Endothelial cell of umbilical vein (primary cell): ENCODE measurements at regions not wholly inside any gene's neighbourhood (a gene's known extent, or its start where the extent isn't known, plus 50 kb on each side); places are given as distances from the start of the nearest gene placed in this dataset.

Source experiments
- BruUV-seq: library from RNA; stranded (reverse); fragments of 400-500 nt; replicated peaks from 2 replicates; lab custom pipeline; 2021; lab: Mats Ljungman, UMichigan
- CTCF ChIA-PET: fragments of 300-600, 350-600 bp; sonication (Branson Sonifier 250); formaldehyde crosslinking; loops from one replicate; lab custom pipeline; 2021; ENCODE audit warnings: antibody characterized with exemption, inconsistent platforms; lab: Charles Lee
- POLR2A ChIA-PET: fragments of 300-600, 350-600 bp; sonication (Branson Sonifier 250); formaldehyde crosslinking; loops from one replicate; lab custom pipeline; 2021; ENCODE audit warnings: antibody characterized with exemption, inconsistent platforms; lab: Charles Lee
- DNase-seq: peaks from one replicate; pipeline ENCODE4 v3.0.0-alpha.2; 2011; ENCODE audit warnings: low read depth, low spot score
- FAIRE-seq: peaks from 2 replicates; lab custom pipeline; 2011; peaks lifted over from hg19 to GRCh38; lab: Jason Lieb, UNC
- H2AFZ ChIP-seq: 2 replicates; pipeline ENCODE4 v1.6.0; 2012; ENCODE audit warnings: low read depth, low read length, control low read depth, inconsistent platforms
- H3K27ac ChIP-seq: 2 replicates; pipeline ENCODE4 v1.5.1; 2011; ENCODE audit warnings: low read depth, mild to moderate bottlenecking, control low read depth, low read length, moderate library complexity; ENCODE audit not compliant: insufficient read depth
- H3K27me3 ChIP-seq, 2 experiments: 2 replicates each; pipeline versions ENCODE4 v1.6.0 to v1.6.1; 2011; ENCODE audit warnings: low read length in 2 of 2, mixed read lengths in 1 of 2; ENCODE audit not compliant: control insufficient read depth in 2 of 2, insufficient read depth in 2 of 2
- H3K36me3 ChIP-seq, 2 experiments: 2 replicates in 1 of 2; 3 replicates in 1 of 2; pipeline ENCODE4 v1.5.1; 2011; ENCODE audit warnings: low read length in 2 of 2, mild to moderate bottlenecking in 1 of 2, moderate library complexity in 1 of 2; ENCODE audit not compliant: control insufficient read depth in 2 of 2, insufficient read depth in 2 of 2; ENCODE audit errors: extremely low read depth in 1 of 2
- H3K4me1 ChIP-seq: 3 replicates; pipeline ENCODE4 v1.5.1; 2011; ENCODE audit warnings: mild to moderate bottlenecking, low read length; ENCODE audit not compliant: control insufficient read depth, insufficient read depth; ENCODE audit errors: extremely low read depth
- H3K4me2 ChIP-seq: 2 replicates; pipeline ENCODE4 v1.6.1; 2011; ENCODE audit warnings: low read length, control low read depth, mixed read lengths; ENCODE audit not compliant: insufficient read depth
- H3K4me3 ChIP-seq, 3 experiments: fragments of 200-600 bp in 1 of 3; sonication (generic), shearing (Covaris generic) in 1 of 3; replicated peaks in 1 of 3; 2 replicates each; pipeline ENCODE4 v1.5.1; 2011 to 2016; ENCODE audit warnings: control low read depth in 3 of 3, low read length in 3 of 3, mild to moderate bottlenecking in 2 of 3, inconsistent platforms in 1 of 3, low read depth in 1 of 3, moderate library complexity in 1 of 3; ENCODE audit not compliant: insufficient read depth in 1 of 3
- H3K79me2 ChIP-seq: 2 replicates; pipeline ENCODE4 v1.6.0; 2012; ENCODE audit warnings: low read length, inconsistent platforms; ENCODE audit not compliant: control insufficient read depth, insufficient read depth
- H3K9ac ChIP-seq: replicated peaks from 2 replicates; pipeline ENCODE3; 2011; ENCODE audit warnings: low read length, control low read depth; ENCODE audit not compliant: insufficient read depth; ENCODE audit errors: extremely low read depth
- H3K9me1 ChIP-seq: replicated peaks from 3 replicates; pipeline ENCODE4 v1.6.0; 2011; ENCODE audit warnings: mild to moderate bottlenecking, low read length; ENCODE audit not compliant: control insufficient read depth, insufficient read depth; ENCODE audit errors: extremely low read depth
- H3K9me3 ChIP-seq: replicated peaks from 2 replicates; pipeline ENCODE4 v1.5.1; 2012; ENCODE audit warnings: low read length, inconsistent platforms; ENCODE audit not compliant: control insufficient read depth, insufficient read depth
- H4K20me1 ChIP-seq: replicated peaks from 2 replicates; pipeline ENCODE3; 2011; ENCODE audit warnings: mild to moderate bottlenecking, low read length; ENCODE audit not compliant: control insufficient read depth, insufficient read depth; ENCODE audit errors: extremely low read depth
- EZH2 ChIP-seq: IDR thresholded peaks from 2 replicates; pipeline ENCODE4 v1.6.1; 2012; ENCODE audit warnings: borderline replicate concordance, low read depth, mild to moderate bottlenecking, moderate library complexity, low read length, inconsistent platforms; ENCODE audit not compliant: severe bottlenecking
- FOS ChIP-seq: IDR thresholded peaks from 2 replicates; pipeline ENCODE4 v1.6.1; 2011; ENCODE audit warnings: mild to moderate bottlenecking, low read length, moderate library complexity, borderline replicate concordance; ENCODE audit not compliant: insufficient read depth
- GATA2 ChIP-seq: IDR thresholded peaks from 2 replicates; pipeline ENCODE4 v1.7.0; 2011; ENCODE audit warnings: low read depth, mild to moderate bottlenecking, moderate library complexity, mixed read lengths, low read length; ENCODE audit not compliant: insufficient read length, insufficient read depth
- JUN ChIP-seq: IDR thresholded peaks from 2 replicates; pipeline ENCODE4 v1.6.1; 2011; ENCODE audit warnings: borderline replicate concordance, low read depth; ENCODE audit not compliant: insufficient read length, insufficient read depth
- MYC ChIP-seq: IDR thresholded peaks from one replicate; pipeline ENCODE4 v1.6.1; 2011; ENCODE audit warnings: mild to moderate bottlenecking, low read depth, low read length
- POLR2A ChIP-seq: IDR thresholded peaks from 2 replicates; pipeline ENCODE4 v1.6.1; 2012; ENCODE audit warnings: low read depth, mild to moderate bottlenecking, control low read depth, low read length
- POLR2AphosphoS5 ChIP-seq: IDR thresholded peaks from 2 replicates; pipeline ENCODE4 v1.6.1; 2012; ENCODE audit warnings: low read depth, mild to moderate bottlenecking, control low read depth, low read length, moderate library complexity; ENCODE audit not compliant: insufficient read depth
- dilution Hi-C: fragments of 300-500 bp; cut with MboI; formaldehyde crosslinking; loops from one replicate; pipeline ENCODE4 v1.15.0; 2019; ENCODE audit warnings: low sequenced_read_pairs; ENCODE audit not compliant: extremely low pct_ligation_motif_present
- intact Hi-C: fragments of 100-400 bp; cut with micrococcal nuclease; formaldehyde crosslinking; loops from one replicate; pipeline ENCODE4 v1.10.0; 2022
- TF ChIP-seq, protein P1 (sequence below), 2 donors: IDR thresholded peaks; 1 replicate in 1 of 2; 2 replicates in 1 of 2; pipeline ENCODE4 v1.5.1; 2011; ENCODE audit warnings: low read length in 2 of 2, mild to moderate bottlenecking in 2 of 2, moderate library complexity in 2 of 2, control low read depth in 1 of 2, inconsistent platforms in 1 of 2, low read depth in 1 of 2; ENCODE audit not compliant: insufficient read depth in 1 of 2; ENCODE audit errors: extremely low read depth in 1 of 2
- TF ChIP-seq, protein P2 (sequence below): IDR thresholded peaks from 2 replicates; pipeline ENCODE4 v1.6.1; 2011; ENCODE audit not compliant: insufficient read depth, insufficient read length

DNA sequence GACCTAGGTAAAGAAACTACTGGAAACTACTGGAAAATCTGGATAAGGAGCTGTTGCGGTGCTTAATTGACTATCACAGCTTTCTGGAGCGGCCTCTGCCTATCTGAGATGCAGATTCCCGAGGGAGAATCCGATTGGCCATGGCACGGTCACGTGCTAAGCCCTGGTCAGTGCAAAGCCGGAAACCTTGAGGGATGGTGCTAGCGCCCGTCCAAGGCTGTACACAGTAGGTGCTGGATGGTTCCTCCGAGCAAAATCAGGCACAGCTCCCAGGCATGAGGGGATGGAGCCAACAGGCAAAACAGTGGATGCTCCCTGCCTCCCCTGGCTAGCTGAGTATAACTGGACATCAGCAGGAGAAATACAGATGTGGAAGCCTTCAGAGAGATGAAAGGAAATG is 238.7 kb upstream of the HES1 start:
- CTCF ChIA-PET: interaction anchor here (1.0 kb wide), 3 partner anchors 62 to 418 kb away, joined by 3 read pairs; no protein-coding TSS in a partner anchor
- FAIRE-seq (no peak), DNase-seq (no peak)
- no peak overlapping the region for H3K27ac ChIP-seq
- H3K9ac ChIP-seq: no peak overlapping the region
- no peaks in the 10 kb centered on the region for H3K36me3 ChIP-seq
- H3K9me3 ChIP-seq: no peaks in the 10 kb centered on the region
- dilution Hi-C loops: no loop called here
- H3K4me2 ChIP-seq: no peak overlapping the region
- H3K27me3 ChIP-seq: peaks cover 0 to 6% of the 10 kb centered on the region in 2 experiments
- intact Hi-C loops: no loop called here
- no peaks in the 10 kb centered on the region for H4K20me1 ChIP-seq
- H2AFZ ChIP-seq: no peak overlapping the region
- H3K4me1 ChIP-seq: no peaks in the 10 kb centered on the region
- no peaks in the 10 kb centered on the region for H3K79me2 ChIP-seq
- H3K9me1 ChIP-seq: no peaks in the 10 kb centered on the region
- H3K4me3 ChIP-seq: no peak overlapping the region
- no peak for TF ChIP-seq POLR2A
- TF ChIP-seq, protein P1, sequence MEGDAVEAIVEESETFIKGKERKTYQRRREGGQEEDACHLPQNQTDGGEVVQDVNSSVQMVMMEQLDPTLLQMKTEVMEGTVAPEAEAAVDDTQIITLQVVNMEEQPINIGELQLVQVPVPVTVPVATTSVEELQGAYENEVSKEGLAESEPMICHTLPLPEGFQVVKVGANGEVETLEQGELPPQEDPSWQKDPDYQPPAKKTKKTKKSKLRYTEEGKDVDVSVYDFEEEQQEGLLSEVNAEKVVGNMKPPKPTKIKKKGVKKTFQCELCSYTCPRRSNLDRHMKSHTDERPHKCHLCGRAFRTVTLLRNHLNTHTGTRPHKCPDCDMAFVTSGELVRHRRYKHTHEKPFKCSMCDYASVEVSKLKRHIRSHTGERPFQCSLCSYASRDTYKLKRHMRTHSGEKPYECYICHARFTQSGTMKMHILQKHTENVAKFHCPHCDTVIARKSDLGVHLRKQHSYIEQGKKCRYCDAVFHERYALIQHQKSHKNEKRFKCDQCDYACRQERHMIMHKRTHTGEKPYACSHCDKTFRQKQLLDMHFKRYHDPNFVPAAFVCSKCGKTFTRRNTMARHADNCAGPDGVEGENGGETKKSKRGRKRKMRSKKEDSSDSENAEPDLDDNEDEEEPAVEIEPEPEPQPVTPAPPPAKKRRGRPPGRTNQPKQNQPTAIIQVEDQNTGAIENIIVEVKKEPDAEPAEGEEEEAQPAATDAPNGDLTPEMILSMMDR (IDR thresholded peaks at IDR 0.05; ENCODE audit: extremely low read depth in 1 of 2, insufficient read depth in 1 of 2, low read depth in 1 of 2, low read length in 2 of 2): no peak
- TF ChIP-seq, protein P2, sequence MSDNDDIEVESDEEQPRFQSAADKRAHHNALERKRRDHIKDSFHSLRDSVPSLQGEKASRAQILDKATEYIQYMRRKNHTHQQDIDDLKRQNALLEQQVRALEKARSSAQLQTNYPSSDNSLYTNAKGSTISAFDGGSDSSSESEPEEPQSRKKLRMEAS: no peak
- POLR2A ChIA-PET: no interaction called here
- BruUV-seq: no TSS peak

DNA sequence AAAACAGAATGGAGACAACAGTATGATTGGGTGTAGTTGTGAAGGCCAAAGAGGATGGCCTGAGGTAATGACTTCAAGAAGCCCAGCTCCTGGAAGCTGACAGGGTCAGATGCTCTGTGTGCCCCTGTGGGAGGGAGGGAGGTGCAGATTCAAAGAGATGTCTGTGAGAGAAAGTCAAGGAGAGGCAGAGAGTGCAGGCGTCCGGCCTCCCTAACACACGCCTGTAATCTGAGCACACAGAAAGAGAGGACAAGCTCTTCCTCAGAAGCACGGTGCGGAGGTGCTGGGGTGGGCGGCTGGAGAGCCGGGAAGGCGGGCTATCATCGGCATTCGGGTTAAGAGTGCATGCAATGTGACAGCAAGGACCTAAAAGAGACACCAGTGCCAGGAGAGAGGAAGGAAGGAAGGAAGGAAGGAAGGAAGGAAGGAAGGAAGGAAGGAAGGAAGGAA is 238.2 kb upstream of the HES1 start:
- intact Hi-C loops (no loop called here), dilution Hi-C loops (no loop called here)
- H3K9me3 ChIP-seq: no peaks in the 10 kb centered on the region
- BruUV-seq: no TSS peak
- no peaks in the 10 kb centered on the region for H4K20me1 ChIP-seq
- TF ChIP-seq, protein P2: no peak
- TF ChIP-seq POLR2AphosphoS5 (no peak), MYC (no peak), FOS (no peak), JUN (no peak), POLR2A (no peak), GATA2 (no peak), EZH2 (no peak)
- TF ChIP-seq, protein P1 (IDR thresholded peaks at IDR 0.05; ENCODE audit: extremely low read depth in 1 of 2, insufficient read depth in 1 of 2, low read depth in 1 of 2, low read length in 2 of 2): no peak
- H3K27ac ChIP-seq: no peak overlapping the region
- FAIRE-seq (no peak), DNase-seq (no peak)
- H3K79me2 ChIP-seq: no peaks in the 10 kb centered on the region
- H2AFZ ChIP-seq: no peak overlapping the region
- peaks cover 0 to 8% of the 10 kb centered on the region in 2 experiments for H3K27me3 ChIP-seq
- no peaks in the 10 kb centered on the region for H3K9me1 ChIP-seq
- no peak overlapping the region for H3K9ac ChIP-seq
- no peak overlapping the region for H3K4me3 ChIP-seq
- H3K4me1 ChIP-seq: no peaks in the 10 kb centered on the region
- ChIA-PET POLR2A (no interaction called here), CTCF (no interaction called here)
- no peaks in the 10 kb centered on the region for H3K36me3 ChIP-seq
- H3K4me2 ChIP-seq: no peak overlapping the region
